Activated naive CD4-positive, alpha-beta T cell treated with anti-CD3 and anti-CD28 coated beads, Interleukin-2, amount 50 U/mL, for 72 hours (primary cell): ENCODE measurements at regions not wholly inside any gene's neighbourhood (a gene's known extent, or its start where the extent isn't known, plus 50 kb on each side); places are given as distances from the start of the nearest gene placed in this dataset.
A peak's percentile ranks its signal among the peaks of the same experiment; 100 is the strongest.
"Not testable (repeated sequence)": the region's sequence is repeated elsewhere in the genome, so short reads cannot be mapped to it uniquely, and the experiment has no call there.

Experiments used
- ATAC-seq, 2 donors: fragments of 150-1000 bp; cut with Tn5 transposase; 2 replicates each; pipeline ENCODE4 v1.10.0; 2021; ENCODE audit warnings: mild to moderate bottlenecking in 2 of 2, moderate library complexity in 2 of 2
- DNase-seq, 2 donors: peaks; one replicate each; pipeline ENCODE4 v3.0.0; 2021 to 2022; ENCODE audit warnings: low spot score in 2 of 2
- H3K27ac Mint-ChIP-seq, 2 donors: one replicate each; pipeline ENCODE4 v1.8.0; 2022; ENCODE audit warnings: mild to moderate bottlenecking in 2 of 2, mixed read lengths in 2 of 2
- H3K36me3 Mint-ChIP-seq, 2 donors: one replicate each; pipeline ENCODE4 v1.8.0; 2022; ENCODE audit warnings: mixed read lengths in 2 of 2
- H3K9me3 Mint-ChIP-seq, 2 donors: one replicate each; pipeline ENCODE4 v1.8.0; 2022; ENCODE audit warnings: mixed read lengths in 2 of 2

DNA sequence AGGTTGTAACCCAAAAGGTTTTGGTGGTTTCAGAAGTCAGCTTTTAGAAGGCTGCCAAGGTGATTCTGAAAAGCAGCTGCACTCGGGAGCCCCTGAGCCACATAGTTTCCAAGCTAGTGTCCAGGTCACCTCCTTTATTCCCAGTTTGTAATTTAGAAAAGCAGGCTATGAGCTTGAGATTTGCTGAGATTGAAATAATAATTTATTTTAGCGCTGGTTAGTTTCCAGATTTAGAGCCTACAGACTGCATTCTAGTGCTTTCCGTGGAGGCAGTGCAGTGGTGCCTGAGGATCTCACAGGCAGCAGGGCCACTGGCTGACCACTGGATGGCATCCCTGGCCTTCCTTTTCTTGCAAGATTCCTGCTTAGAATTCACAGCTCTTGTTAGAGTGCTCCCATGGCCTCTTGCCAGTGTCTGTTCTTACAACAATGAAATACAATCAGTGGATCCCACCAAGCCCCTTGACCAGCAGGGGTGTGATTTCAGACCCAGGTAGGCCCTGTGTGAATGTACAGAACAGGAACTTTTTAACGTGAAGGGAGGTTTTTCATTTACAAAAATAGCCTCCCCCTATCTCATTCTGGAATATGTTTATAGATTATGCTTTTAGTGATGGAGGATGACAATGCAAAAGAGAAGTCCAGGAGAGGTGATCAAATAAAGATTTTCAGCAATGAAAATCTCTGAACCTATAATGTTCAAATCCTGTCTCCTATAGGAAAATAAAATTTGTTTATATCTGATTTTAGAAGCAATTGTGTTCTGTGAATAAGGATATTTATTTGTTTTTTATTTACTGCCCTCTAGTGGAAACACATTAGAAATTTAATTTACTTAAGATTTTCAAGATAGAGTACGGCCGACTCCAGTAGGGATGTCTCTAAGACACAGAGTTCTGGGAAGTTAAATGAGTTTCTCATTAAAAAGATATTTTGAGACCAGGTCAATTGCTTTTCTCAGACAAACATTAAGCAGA is 362.1 kb upstream of the STXBP6 start:
- Mint-ChIP-seq H3K9me3 (peaks cover 6 to 11% of the 10 kb centered on the region in 2 donors), H3K27ac (no peak overlapping the region), H3K36me3 (no peaks in the 10 kb centered on the region)
- ATAC-seq (no peak), DNase-seq (no peak)

DNA sequence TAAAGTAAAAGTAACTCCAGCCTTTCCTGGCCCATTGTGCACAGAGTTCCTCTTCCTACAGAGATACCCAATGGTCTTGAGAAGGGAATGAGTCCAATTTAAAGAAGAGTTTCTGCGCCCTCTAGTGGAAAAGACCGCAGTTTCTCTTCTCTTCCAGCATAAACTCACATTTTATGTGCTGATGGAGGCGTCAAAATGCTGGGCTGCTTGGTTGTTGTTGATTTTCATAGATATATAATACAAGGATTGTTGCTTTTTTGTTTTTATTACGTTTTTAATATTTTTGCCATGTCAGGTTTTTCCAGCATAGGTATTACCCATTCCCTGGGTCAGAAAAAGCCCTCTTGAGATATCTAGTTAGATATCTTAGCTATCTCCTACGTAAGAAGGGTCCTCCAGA is 356.9 kb upstream of the STXBP6 start:
- DNase-seq (peak in 1 of 2 donors; percentile 7), ATAC-seq (no peak)
- Mint-ChIP-seq H3K36me3 (no peaks in the 10 kb centered on the region), H3K27ac (no peak overlapping the region), H3K9me3 (peaks cover 5 to 6% of the 10 kb centered on the region in 2 donors)

DNA sequence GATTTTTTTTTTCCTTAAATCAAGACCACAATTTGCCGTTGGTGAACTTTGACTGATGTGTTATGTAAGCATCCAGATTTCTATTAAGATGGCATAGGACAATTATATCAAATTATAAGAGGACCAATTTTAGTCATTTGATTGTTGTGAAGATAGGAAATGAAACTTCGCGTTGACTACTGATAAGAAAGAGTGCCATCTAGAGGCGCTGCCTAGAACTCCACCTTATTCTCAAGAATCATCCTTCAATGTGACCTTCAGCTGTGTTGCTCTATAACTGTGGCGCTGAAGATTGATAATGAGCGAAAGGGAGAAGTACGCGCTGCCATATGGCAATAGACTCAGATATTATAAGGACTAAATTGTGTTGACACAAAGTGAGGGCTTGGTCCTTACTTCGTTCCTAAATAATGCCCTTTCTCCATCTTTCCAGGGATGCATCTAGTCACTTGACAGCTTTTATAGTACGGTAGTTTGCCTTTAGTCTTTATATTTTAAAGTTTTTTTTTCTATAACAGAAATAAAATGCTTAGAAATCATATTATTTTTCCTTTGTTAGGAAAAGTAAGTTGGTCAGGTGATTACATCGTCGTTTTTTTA is 350.8 kb upstream of the STXBP6 start:
- no peak overlapping the region for H3K27ac Mint-ChIP-seq
- ATAC-seq (no peak), DNase-seq (peak in 1 of 2 donors; percentile 27)
- no peaks in the 10 kb centered on the region for H3K36me3 Mint-ChIP-seq
- no peaks in the 10 kb centered on the region for H3K9me3 Mint-ChIP-seq

DNA sequence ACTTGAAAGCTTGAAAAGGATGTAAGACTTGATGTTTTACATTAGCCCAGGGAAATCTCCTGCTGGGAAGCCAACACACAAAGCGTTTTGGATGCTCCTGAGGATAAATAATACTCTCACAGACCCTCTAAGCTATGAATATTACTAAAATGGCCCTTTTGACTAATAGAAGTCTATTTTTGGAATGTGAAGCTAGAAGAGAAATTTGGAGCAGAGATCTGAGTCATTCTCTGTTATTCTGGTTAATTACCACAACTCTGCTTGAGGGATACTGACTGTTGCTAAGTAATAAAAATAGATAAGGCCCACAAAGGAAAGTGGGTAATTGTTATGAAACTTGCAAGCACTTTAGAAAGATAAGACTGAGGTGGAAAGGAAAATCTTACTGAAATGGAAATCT is 346.2 kb upstream of the STXBP6 start:
- no peak for DNase-seq
- Mint-ChIP-seq H3K36me3 (no peaks in the 10 kb centered on the region), H3K9me3 (peaks cover 0 to 3% of the 10 kb centered on the region in 2 donors), H3K27ac (no peak overlapping the region)
- peak in 1 of 2 donors; percentile 30 for ATAC-seq

DNA sequence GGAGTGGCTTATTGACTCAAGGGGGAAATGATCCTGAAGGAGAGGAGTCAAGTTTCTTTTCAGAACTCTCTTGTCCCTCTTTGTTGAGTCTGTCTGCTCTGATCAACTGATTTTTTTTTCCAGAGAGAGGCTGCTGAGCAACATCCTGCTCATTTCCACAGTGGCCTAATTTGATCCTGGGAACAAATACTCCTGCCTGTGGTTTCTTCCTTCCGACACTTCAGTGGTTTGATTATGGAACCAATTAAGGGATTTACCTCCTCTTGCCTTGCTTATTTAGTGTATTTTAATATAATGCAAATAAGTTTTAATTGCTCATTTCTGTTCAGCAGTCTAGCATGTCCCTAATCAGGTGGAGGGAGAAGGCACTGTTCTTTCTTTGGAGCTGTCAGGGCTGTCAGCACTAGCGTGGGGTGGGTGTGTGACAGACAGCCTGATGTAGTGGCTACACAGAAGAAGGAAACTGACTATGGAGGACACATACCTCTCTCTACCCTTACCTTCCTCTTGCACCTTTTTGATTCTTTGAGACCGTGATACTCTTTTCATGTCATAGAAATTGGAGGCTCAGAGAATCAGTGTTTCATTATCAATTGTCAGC is 344.9 kb upstream of the STXBP6 start:
- DNase-seq (no peak), ATAC-seq (no peak)
- Mint-ChIP-seq H3K9me3 (peaks cover 2 to 5% of the 10 kb centered on the region in 2 donors), H3K27ac (no peak overlapping the region), H3K36me3 (no peaks in the 10 kb centered on the region)

DNA sequence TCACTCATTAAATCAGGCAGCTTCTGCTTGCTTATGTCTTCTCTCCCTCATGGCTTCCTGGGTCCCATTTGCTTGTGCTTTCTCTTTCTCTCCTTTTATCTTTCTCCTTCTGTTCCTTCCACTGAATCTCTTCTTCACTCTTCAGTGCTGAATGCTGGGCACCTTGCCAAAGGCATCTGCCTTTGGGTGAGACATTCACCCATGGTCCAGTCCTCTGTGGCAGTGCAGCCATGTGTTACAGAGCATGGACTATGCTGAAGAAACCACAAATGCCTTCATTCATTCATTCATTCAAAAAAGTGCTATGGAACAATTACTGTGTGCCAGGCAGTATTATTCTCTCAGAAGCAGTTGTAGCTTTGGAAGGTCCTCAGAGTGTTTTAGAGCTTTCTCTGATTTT is 344.4 kb upstream of the STXBP6 start:
- no peak for ATAC-seq
- no peaks in the 10 kb centered on the region for H3K36me3 Mint-ChIP-seq
- no peak for DNase-seq
- no peak overlapping the region for H3K27ac Mint-ChIP-seq
- H3K9me3 Mint-ChIP-seq: peaks cover 4 to 6% of the 10 kb centered on the region in 2 donors

DNA sequence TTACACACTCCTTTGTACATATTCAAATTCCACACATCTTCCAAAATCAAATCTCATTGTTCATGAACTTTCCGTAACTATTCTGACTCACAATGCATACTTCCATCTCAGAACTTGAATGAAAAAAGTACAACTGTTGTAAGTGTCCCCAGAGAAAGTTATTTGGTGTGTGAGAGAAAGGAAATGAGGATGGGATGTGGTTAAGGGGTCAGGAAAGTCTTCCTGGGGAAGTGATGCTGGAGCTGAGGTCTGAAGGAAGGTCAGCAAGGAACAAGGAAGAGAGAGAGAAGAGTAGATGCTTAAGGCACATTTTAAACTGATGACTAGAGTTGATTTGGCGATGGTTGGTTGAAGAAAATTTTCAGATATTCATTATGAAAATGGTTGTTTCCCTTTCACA is 340.0 kb upstream of the STXBP6 start:
- Mint-ChIP-seq H3K36me3 (no peaks in the 10 kb centered on the region), H3K9me3 (peaks cover 4 to 6% of the 10 kb centered on the region in 2 donors), H3K27ac (no peak overlapping the region)
- DNase-seq (no peak), ATAC-seq (no peak)

DNA sequence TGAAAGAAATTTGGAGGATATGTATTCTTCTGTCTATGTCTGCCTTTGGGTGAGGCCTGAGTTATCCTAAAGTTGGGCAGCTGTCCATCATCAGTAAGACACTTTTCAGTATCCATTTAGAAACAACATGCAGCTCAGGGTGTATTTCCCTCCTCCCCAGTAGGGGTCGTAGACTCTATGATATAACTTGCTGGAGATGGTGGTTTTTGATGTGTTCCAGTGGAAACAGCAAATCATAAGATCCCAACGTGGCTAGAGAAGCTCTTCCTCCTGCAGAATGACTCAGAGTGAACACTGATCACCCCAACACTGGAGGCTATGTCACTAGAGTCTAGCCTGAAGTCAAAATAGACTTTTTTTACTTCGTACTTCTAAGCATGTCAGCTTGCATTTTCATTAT is 331.6 kb upstream of the STXBP6 start:
- Mint-ChIP-seq H3K9me3 (peaks cover 0 to 7% of the 10 kb centered on the region in 2 donors), H3K36me3 (no peaks in the 10 kb centered on the region), H3K27ac (no peak overlapping the region)
- no peak for DNase-seq
- ATAC-seq: peak in 1 of 2 donors; percentile 28

DNA sequence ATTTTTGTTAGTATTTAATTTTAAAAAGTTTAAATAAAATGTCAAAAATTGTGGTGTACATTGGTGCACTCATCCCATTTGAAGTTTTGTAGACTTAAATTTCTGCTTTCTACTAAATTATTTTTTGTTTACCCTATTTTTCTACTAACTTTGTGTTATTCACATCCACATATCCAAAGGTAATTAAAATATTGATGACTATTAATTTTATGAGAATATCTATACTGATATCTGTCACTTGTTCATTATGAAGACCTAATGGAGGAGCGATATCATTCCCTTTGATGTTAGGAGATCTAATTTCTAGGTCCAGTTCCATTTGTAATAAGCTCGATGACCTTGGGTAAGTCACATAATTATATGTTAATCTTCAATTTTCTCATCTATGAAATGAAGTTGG is 325.7 kb upstream of the STXBP6 start:
- no peak overlapping the region for H3K27ac Mint-ChIP-seq
- H3K36me3 Mint-ChIP-seq: no peaks in the 10 kb centered on the region
- no peak for ATAC-seq
- no peak for DNase-seq
- H3K9me3 Mint-ChIP-seq: peaks cover 7% of the 10 kb centered on the region in 2 donors

DNA sequence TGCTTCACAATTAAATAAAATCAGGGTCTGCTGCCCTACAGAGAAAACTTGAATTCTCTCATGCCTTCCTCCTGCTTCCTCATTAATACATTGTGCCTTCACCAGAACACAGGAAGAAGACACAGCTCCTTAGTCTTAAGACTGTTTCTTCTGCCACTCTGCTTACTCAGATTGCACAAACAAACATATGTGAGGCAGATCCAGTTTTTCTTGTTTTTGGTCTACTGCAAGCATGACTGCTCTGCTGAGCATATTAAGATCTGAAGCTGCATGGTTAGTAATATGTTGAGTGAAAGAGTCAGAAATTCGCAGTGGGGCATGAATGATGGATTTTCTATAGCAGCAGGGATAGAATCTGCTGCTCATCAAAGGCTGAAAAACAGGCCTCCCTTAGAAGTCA is 321.1 kb upstream of the STXBP6 start:
- Mint-ChIP-seq H3K9me3 (peaks cover 6 to 21% of the 10 kb centered on the region in 2 donors), H3K36me3 (no peaks in the 10 kb centered on the region), H3K27ac (no peak overlapping the region)
- no peak for ATAC-seq
- DNase-seq: no peak

DNA sequence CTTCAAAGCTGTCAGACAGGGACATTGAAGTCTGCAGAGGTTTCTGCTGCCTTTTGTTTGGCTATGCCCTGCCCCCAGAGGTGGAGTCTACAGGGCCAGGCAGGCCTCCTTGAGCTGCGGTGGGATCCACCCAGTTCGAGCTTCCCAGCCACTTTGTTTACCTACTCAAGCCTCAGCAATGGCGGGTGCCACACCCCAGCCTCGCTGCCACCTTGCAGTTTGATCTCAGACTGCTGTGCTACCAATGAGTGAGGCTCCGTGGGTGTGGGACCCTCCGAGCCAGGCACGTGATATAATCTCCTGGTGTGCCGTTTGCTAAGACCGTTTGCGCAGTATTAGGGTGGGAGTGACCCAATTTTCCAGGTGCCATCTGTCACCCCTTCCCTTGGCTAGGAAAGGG is 320.1 kb upstream of the STXBP6 start:
- not testable (repeated sequence) for H3K36me3 Mint-ChIP-seq, ATAC-seq, H3K27ac Mint-ChIP-seq, DNase-seq
- H3K9me3 Mint-ChIP-seq: peaks cover 6 to 21% of the 10 kb centered on the region in 2 donors

DNA sequence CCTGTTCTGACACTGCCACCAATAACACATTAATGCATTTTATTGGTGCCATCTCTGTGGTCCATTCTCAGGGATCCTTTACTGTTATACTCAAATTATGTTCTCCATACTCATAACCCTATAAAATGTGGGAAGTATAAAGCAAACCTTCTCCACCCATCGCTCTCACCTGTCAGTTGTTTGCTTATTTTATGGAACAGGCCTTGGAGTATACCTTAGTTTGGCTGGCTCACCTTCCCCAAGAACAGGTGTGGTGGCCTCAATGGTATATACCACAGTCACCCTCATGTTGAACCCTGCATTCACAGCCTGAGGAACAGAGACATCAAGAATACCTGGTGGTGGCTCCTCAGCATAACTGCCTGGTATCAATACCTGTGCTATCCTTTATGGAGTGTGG is 308.4 kb upstream of the STXBP6 start:
- DNase-seq (no peak), ATAC-seq (no peak)
- Mint-ChIP-seq H3K9me3 (peaks cover 9 to 12% of the 10 kb centered on the region in 2 donors), H3K36me3 (no peaks in the 10 kb centered on the region), H3K27ac (no peak overlapping the region)

DNA sequence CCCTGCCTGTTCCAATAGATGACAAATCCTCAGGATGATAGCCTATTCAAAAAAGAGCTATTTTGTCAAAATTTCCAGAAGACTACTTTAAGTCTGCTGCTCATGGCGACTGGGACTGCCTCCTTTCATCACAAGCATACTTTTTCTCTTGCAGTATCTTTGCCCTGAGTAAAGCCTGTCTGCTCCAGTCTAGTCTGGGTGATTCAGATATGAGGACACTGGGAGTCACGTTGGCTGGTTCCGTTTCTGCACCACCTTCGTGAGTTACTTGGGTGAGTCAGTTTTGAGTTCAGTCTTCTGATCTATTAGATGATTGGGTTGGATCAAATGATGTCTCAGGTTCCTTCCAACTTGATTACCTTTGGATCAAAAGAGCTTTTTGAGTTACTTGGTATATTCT is 301.3 kb upstream of the STXBP6 start:
- ATAC-seq: no peak
- Mint-ChIP-seq H3K27ac (no peak overlapping the region), H3K36me3 (no peaks in the 10 kb centered on the region), H3K9me3 (peaks cover 0 to 8% of the 10 kb centered on the region in 2 donors)
- DNase-seq: no peak

DNA sequence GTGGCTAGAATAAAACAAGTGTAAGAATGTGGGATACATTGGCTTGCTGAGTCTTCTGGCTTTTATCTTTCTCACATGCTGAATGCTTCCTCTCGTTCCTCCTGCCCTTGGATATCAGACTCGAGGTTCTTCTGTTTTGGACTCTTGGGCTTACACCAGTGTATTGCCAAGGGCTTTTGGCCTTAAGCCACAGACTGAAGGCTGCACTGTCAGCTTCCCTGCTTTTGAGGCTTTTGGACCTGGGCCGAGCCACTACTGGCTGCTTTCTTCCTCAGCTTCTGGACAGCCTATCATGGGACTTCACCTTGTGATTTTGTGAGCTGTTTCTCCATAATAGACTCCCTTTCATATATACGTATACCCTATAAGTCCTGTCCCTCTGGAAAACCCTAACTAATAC is 300.9 kb upstream of the STXBP6 start:
- no peak for DNase-seq
- Mint-ChIP-seq H3K27ac (no peak overlapping the region), H3K36me3 (no peaks in the 10 kb centered on the region), H3K9me3 (peaks cover 0 to 8% of the 10 kb centered on the region in 2 donors)
- ATAC-seq: no peak

DNA sequence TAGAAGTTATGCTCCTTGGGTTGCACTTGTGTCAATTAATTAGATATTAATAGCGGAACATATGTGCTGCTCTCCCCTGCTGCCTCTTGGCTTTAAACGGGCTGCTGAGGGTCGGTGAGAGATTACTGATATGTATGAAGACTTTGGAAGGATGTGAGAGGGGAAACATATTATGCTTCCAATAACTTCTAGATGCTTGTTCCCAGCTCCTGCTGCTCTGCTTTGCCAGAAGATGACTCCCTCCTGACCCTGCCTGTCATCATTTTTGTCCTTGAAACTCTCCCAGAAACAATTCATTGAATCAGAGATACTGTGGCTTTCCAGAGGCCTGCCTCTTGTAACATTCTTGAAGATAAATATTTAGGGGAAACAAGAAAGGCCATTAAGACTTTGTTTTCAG is 300.1 kb upstream of the STXBP6 start:
- no peak for DNase-seq
- H3K27ac Mint-ChIP-seq: no peak overlapping the region
- peaks cover 0 to 11% of the 10 kb centered on the region in 2 donors for H3K9me3 Mint-ChIP-seq
- peaks cover 0 to 3% of the 10 kb centered on the region in 2 donors for H3K36me3 Mint-ChIP-seq
- no peak for ATAC-seq

DNA sequence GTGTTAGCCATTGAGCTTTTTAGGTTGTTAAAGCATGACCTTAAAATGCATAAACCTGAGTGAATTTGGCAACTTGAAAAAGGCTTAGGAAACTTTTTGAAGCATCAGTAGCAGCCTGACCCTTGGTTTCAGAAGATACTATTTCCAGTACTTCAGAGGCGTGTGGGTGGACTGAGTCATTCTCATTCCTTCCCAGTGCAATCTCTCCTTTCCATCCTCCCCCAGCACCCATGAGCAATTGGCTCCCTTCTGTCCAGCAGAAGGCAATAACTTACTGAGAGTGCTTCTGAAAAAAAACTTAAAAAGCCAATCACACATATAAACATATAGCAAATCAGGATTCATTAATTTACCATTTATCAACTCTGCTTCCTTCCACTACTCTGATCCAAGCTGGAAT is 299.3 kb upstream of the STXBP6 start:
- ATAC-seq (peak in 1 of 2 donors; percentile 26), DNase-seq (no peak)
- Mint-ChIP-seq H3K9me3 (peaks cover 0 to 16% of the 10 kb centered on the region in 2 donors), H3K36me3 (peaks cover 0 to 8% of the 10 kb centered on the region in 2 donors), H3K27ac (no peak overlapping the region)

DNA sequence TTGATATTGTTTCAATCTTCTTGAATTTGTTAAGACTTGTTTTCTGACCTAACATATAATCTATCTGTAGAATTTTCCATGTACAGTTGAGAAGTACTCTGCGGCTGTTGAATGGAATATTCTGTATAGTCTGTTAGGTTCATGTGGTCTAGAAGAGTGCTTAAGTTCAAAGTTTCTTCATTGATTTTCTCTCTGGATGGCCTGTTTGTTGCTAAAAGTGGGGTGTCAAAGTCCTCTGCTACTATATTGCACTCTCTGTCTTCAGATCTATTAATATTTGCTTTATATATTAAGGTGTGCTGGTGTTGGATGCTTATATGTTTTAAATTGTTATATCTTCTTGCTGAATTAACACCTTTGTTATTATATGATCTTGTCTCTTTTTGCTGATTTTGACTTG is 290.9 kb upstream of the STXBP6 start:
- no peak for ATAC-seq
- no peak overlapping the region for H3K27ac Mint-ChIP-seq
- H3K36me3 Mint-ChIP-seq: peaks cover 0 to 35% of the 10 kb centered on the region in 2 donors
- no peak for DNase-seq
- peaks cover 33 to 42% of the 10 kb centered on the region in 2 donors for H3K9me3 Mint-ChIP-seq
